Lower leg skin (tissue), 3 donors: ENCODE measurements at regions not wholly inside any gene's neighbourhood (a gene's known extent, or its start where the extent isn't known, plus 50 kb on each side); places are given as distances from the start of the nearest gene placed in this dataset.

Source experiments
- CTCF ChIP-seq, 3 donors: fragments of 450-650 bp; IDR thresholded peaks; one replicate each; pipeline ENCODE4 v1.5.1; 2016; ENCODE audit warnings: antibody characterized with exemption in 3 of 3, mild to moderate bottlenecking in 3 of 3, moderate library complexity in 2 of 3
- POLR2A ChIP-seq, 2 donors: fragments of 450-650 bp; IDR thresholded peaks; one replicate each; pipeline ENCODE4 v1.6.1; 2016 to 2017; ENCODE audit warnings: antibody characterized with exemption in 2 of 2, mild to moderate bottlenecking in 1 of 2, moderate library complexity in 1 of 2

- TF ChIP-seq CTCF (IDR thresholded peaks at IDR 0.05) (no peak), POLR2A (IDR thresholded peaks at IDR 0.05) (no peak)
Measured at GRCh38 chr1:239739919-239740318, 351.8 kb upstream of the FMN2 start.
